Activated naive CD4-positive, alpha-beta T cell treated with Interleukin-2 at 50 U/mL for 16 hours (primary cell): ENCODE measurements at regions not wholly inside any gene's neighbourhood (a gene's known extent, or its start where the extent isn't known, plus 50 kb on each side); places are given as distances from the start of the nearest gene placed in this dataset.
"Not testable (repeated sequence)": the region's sequence is repeated elsewhere in the genome, so short reads cannot be mapped to it uniquely, and the experiment has no call there.

Experiments used
- DNase-seq: peaks from one replicate; pipeline ENCODE4 v3.0.0-alpha.2; 2020

DNA sequence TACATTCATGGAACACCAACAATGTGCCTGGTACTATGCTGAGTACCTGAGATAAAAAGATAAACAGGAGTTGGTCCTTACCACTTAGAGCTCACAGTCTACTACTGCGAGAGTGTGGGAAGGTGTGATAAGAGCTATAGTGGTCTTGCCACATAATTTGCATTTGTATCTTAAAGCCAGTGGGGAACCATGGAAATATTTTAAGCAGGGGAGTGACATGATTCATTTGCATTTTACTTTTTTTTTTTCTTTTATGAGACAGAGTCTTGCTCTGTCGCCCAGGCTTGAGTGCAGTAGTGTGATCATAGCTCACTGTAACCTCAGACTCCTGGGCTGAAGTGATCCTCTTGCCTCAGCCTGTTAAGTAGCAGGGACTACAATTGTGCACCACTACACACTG is 53.6 kb downstream of the SRGAP2 start:
- DNase-seq: not testable (repeated sequence)

DNA sequence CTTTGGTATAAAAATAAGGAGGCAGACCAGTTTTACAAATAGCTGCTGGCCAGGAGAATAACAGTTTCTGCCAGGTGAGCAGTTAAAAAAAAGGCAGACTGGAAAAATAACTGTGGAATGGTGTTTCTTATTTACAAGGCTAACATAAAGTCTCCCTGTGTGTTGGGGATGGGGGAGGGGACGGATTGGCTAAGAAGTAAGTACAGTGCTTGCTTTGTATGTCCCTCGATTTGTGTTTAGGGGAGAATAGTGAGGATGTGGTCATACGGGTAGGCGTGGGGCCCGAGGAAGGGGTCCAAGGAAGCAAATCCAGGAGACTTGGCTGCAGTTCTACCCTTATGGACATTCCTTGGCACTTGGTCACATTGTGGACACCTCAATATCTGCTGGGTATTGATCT is 58.1 kb downstream of the SRGAP2 start:
- not testable (repeated sequence) for DNase-seq

DNA sequence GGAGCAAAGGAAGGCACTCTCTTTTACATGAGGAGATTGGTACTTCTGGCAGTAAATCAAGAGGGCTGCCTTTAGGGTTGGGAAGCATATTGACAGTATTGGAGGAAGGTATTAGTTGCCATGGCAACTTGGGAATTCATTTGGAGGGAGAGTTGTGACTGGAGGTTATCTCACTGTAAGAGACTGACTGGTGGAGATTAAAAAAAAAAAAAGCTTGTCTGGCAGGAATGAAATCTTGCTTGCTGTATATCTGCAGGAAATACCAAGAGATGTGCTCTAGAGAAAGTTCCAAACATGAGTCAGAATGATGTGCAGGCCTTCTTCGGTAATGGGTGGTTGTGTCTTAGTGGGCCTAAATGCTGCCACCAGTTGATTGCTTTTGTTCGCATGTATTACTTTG is 59.1 kb downstream of the SRGAP2 start:
- not testable (repeated sequence) for DNase-seq

DNA sequence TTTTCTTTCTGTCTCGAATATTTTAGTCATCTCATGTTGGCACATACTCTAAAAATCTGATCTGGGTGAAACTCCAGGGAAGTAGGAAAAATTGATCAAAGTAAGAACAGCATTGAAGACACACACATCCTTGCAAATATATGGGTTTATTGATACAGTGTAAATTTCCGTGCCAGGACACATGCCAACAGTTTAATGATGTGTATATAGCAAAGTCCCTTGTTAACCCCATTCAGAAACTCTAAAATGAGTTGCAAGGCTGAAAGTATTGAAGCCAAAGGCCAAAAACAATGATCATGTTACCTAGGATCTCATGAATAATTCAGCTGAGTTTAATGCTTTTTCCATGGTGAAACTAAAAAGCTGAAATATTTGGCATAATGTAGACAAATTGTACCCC is 61.6 kb downstream of the SRGAP2 start:
- not testable (repeated sequence) for DNase-seq

DNA sequence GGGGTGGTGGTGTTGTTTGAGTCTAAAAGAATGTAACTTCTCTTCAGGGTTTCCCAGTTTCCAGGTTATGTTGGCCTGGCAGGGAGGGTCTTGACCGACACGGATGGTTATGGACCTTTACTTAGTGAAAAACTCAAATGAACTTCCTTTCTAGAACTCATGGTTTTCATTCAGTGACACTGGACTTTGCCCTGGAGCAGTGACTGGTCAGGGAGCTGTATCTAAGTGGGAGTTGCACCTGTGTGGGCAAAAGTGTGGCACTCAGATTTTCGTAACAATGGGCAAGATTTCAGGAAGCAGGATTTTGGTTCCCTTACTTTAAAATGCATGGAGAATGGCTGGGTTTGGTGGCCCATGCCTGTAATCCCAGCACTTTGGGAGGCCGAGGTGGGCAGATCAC is 67.8 kb downstream of the SRGAP2 start:
- not testable (repeated sequence) for DNase-seq

DNA sequence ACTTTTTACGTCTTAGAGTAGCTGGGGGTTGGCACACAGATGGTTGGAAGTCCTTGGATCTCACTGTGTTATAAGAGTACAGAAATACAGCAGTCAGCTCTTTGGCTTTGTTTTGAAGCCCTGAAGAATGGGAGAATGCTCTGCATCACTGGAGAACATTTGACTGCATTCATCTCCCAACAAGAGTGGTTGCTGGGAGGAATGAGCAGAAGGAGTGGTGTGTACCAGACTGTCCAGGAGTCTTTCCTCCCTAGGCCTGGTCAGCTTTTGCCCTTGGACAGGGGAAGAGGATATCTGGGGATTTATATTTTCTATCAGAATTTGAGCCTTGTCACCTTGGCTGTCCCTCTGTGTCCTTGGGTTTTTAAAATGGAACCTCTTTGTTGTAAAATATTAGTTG is 69.8 kb downstream of the SRGAP2 start:
- DNase-seq: not testable (repeated sequence)

DNA sequence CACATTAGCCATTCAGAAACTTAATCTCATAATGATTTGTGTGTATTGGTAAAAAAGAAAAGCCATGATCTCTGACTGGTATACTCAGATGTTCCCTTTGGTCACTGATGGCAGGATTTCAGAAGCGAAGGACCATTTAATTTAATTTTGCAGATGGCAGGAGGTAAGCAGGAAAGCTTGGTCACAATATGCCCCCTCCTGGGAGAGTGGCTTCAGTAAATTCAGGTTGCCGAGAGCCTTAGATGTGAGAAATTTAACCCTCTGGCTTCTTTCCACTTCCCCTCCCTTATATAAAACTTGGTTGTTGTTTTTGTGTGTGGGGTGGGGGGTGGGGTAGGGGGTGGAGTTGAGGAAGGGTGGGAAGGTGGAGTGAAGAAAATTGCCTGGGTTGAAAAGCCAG is 72.8 kb downstream of the SRGAP2 start:
- DNase-seq: not testable (repeated sequence)

DNA sequence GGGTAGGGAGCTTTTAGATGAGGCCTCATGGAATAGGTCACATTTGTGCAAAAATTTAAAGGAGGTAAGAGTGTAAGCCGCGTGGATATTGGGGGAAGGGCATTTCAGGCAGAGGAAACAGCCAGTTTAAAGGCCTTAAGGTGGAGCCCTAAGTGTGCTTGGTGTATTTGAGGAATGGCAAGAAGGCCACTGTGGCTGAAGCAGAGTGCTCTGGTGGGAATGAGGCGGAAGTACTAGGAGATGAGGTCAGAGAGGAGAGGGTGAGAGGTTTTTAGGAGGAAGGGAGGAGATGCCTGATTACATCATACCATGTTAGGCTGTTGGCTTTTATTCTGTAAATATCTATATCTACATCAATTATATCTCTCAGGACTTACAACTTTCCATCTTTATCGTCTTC is 75.3 kb downstream of the SRGAP2 start:
- not testable (repeated sequence) for DNase-seq

DNA sequence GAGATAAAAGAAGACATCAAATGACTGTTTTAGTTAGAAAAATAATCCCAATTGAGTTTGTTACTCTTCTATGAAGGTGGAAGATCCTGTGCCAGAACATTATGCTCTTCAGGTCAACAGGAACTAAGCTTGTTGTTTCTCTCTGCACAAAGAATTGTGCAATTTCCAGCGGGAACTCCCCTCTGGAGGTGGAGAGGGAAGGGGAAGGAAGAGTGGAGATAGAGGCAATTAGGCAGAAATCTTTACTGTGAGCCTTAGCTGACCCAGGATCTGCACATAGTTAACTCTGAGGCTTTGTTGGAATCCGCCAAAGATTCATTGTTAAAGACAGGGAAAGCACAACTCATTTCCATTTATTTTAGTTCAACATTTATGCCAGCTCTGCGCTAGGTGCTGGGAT is 77.3 kb downstream of the SRGAP2 start:
- DNase-seq: not testable (repeated sequence)

DNA sequence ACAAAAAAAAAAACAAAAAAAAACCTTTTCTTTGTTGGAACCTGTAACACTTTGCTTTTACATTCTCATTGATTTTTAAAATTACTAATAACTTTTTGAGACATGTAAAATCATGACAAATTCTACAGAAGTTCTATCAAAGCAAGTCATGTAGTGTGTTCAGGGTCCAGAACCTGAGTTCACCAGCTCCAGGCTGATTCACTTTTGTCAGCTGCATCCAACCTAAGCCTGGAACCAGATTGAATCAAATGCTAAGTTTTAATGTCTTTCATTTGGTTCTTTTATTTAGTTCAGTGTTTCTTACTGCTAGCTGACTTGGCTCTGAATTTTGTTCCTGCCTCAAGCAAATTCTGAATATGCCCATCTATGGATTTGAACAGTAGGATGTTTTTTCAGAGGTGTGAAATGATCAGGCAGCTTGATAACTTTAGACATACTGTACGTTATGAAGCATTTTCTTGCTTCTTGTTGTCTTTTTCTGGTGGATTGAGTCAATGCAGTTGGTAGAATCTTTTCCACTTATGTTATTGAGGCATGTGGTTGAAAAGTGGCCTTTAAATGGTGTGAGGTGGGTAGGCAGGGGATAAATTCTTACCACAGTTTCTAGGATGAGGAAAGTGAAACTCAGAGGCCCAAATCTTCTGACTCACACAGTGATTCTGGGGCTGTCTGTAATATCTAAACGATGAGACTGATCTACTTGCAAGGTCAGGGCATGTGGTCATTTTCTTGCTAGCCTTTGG is 78.7 kb downstream of the SRGAP2 start:
- DNase-seq: not testable (repeated sequence)

DNA sequence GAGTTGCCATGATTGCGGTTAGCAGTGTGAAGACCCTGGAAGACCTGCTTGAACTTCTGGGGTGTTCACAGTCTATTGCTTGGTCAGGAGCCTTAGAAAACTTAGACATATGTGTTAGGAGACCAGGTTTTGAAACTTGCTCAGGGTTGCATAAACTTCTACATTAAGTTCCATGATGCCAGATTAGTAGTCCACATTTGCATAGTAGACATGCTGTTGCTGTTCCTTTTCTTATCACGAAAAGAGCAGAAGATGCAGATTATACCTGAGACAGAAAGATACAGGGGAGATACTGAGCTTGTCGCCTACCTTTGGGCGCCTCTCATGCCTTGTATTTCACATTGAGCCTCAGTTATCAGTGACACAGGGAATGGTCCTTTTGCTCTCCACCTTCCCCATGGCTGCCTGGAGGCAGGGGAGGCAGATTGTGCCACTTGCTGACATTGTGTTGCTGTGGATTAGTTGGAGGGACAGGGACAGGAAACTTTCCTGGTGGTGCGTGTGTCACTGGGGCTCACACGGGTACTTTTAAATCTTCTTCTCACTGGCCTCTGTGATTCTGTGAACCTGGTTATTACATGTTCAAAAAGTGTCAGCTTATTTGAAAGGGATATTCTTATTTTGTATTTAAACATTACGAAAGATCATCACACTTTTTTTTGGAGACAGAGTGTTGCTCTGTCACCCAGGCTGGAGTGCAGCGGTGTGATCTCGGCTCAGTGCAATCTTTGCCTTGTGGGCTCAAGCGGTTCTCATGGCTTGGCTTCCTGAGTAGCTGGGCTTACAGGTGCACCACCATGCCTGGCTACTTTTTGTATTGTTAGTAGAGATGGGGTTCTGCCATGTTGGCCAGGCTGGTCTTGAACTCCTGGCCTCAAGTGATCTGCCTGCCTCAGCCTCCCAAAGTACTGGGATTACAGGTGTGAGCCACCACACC is 82.0 kb downstream of the SRGAP2 start:
- not testable (repeated sequence) for DNase-seq

DNA sequence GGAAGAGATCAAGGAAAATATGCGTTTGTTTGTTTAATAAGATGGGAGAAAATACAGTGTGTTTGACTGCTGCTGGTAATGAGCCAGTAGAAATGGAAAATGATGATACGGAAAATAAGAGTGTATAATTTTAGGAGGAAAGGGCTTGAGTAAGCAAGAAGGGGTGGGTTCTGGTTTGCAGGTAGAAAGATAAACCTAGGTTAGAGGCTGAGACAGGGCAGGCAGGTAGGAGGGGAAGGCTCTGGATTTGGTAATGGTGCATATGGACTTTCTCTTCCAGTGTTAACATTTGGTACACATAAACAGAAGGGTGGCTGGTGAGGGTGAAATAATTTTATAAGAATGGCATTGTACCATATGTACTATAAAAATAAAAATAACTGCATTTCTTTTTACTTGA is 84.4 kb downstream of the SRGAP2 start:
- DNase-seq: not testable (repeated sequence)

DNA sequence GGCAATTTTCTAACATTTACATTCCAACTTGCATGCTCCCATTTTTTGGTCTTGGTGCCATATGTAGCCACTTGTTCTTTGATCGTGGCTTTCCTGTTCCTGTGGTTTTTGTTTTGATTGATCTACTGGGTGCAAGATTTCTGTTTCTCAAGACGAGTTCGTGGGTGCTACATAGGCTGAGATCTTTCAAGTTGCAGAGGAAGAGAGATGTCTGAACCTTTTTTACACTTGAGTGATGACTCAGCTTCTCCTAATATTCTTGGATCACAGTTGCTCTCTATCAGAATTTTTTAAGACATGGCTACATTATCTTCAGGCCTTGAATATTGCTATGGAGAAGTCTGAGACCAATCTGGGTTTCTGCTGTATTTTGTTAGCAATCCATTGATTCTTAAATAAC is 85.1 kb downstream of the SRGAP2 start:
- not testable (repeated sequence) for DNase-seq

DNA sequence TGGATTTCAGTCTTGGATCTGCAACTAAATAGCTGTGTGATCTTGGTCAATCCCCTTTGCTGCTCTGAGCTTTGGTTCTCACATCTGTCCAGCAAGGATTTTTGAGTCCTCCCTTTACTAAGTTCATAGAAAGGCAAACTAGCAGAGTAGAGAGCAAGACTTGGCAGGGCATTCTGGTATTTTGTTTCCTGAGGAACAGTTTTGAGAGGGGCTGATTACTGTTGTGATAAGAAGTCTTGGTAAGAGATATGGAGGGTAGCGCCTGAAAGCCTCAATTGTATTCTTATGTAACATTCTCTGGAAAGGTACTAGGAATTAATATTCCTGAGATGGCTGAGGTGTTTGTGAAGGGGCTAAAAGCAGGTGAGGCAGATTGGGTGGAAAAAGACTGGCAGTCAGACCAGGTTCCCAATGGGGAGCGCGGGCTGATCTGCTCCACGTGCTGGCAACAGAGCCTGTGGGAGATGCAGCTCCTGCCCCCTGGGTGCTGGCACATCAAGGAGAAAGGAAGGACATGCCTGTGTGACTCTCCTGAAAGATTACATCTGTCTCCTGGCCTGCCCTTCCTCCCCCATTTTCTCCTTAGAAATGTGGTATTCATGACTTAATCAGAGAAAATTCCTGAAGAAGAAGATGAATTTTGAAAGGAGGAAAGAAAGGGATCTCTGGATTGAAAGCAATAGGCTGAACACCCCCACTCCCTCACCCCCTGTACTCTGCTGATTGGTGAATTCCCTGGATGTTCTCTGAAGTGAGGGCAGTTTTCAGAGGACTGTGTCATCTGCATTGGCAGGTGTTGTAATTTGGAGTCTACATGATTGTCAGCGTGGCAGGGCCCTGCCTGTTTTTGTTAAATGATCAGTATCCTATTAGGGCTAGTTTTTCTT is 94.0 kb downstream of the SRGAP2 start:
- not testable (repeated sequence) for DNase-seq

DNA sequence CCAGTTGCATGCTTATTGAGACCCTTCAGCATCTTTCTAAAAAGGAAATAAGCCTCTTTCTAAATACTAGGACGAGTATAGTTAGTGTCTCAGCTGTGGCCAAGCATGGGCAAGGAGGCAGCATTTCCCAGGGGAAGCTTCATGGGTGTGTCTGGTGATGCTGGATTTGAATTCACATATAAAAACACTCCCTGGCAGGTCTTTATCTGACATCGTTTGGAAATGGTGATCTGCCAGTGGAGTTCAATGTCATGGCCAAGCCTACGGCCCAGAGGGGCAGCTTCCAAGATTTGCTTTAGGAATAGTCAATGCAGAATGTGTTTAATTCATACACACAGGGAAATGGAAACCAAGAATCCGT is 94.7 kb downstream of the SRGAP2 start:
- DNase-seq: not testable (repeated sequence)

DNA sequence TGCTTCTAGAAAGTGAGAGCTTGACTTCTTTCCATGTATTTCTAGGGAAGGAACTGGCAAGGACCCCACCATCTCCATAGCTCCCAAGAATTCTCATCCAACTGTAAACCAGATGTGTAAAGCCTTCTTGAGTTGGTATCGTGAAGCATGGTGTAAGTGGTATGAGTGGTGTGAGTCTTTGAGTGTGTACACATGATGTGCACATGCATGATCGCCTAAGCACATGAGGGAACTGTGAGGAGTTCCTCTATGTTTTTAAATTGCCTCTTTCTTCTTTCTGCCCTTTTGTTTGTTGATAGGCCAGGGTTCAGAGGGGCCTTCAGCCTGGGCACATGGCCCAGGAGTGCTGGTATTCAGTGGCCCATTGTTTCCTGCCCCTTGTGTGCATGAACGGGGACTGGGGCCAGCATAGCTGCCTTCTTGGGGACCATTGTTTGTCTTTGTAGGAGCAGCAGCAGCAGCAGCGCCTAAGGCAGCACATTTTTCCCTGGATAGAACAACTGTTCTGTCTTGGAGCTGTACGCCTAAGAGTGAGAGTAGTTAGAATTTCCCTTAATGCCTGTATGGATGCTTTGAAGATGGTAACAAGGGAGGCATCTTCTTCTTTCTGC is 95.9 kb downstream of the SRGAP2 start:
- DNase-seq: not testable (repeated sequence)

DNA sequence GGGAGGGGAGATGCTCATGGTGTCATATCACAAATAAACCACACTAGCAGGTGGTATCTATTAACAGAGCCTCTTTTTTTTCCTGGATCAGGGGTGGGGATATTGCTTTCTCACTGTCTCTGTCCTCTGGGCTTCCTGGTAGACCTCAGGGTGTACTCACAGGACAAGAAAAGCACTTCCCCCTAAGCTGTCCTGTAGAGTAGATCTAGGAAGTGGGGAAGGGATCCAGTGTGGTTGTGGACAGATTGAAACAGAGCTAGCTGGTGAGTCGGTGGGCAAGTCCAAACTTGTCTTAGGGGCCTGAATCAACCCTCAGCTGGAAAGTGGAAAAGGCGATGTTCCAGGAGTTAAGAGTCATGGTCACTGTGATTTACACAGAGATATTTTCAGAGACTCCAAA is 96.6 kb downstream of the SRGAP2 start:
- DNase-seq: not testable (repeated sequence)

DNA sequence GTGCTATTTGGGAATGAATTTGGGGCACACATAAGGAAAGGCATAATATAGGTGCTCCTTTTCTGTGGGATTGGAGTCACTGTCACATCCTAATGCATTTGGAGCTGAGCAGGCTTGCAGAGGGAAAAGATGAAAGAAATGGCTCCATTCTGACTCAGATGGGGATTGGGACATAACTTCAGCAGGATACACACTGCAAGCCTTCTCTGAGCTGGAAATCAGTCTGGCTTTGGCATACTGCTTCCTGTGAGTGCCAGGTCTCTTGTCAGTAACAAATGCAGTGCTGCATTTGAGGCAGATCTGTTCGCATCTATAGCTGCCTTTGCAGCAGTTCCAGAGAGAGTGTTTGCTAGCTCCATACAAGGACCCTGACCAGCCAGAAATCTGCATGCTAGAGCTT is 98.7 kb downstream of the SRGAP2 start:
- not testable (repeated sequence) for DNase-seq

DNA sequence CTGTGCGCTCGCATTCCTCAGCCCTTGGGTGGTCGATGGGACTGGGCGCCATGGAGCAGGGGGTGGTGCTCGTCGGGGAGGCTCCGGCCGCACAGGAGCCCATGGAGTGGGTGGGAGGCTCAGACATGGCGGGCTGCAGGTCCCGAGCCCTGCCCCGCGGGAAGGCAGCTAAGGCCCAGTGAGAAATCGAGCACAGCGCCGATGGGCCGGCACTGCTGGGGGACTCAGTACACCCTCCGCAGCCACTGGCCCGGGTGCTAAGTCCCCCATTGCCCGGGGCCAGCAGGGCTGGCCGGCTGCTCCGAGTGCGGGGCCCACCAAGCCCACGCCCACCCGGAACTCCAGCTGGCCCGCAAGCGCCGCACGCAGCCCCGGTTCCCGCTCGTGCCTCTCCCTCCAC is 104.1 kb downstream of the SRGAP2 start:
- DNase-seq: not testable (repeated sequence)

DNA sequence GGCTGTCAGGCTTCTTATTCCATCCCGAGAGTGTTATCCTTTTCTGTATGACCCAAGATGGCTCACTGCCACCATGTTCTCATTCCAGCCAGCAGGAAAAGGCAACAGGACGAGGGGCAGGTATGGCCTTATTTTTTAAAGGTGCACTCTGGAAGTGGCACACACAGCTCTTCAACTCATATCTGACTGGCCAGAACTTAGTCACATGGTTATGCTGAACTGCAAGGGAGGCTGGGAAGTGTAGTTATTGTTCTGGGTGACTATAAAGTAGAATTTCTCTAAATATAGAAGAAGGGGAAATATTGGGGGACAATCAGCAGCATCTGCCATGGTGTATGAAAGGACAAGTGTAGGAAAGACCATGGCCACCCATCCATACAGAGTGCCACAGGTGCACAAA is 107.6 kb downstream of the SRGAP2 start:
- DNase-seq: not testable (repeated sequence)

DNA sequence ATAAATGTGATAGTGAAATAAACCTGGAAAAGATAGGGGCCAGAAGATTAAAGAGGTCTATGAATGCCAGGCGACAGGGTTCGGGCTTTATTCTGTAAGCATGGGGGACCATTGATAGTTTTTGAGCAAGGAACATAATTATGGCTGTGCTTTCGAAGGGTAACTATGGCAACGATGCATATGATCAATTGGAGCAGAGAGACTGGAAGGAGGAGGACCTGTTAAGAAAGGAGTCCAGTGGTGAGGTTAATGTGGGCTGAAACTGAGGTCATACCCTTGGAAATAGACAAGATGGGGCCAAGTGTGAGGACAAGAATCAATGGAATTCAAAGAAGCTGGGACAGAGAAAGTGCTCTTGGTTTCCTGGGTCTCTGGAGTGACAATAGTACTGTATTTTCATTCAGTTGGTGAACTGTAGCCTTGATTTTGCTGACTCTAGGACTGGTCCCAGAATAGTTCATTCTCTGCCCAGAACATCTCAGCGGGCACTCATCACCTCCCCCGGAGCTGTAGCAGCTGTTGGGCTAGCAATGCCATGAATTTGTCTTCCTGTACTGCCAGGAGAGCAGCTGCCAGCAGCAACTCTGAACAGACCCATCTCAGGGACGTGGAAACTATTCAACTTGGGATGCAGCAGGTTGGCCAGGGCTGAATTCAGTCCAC is 108.4 kb downstream of the SRGAP2 start:
- DNase-seq: not testable (repeated sequence)

DNA sequence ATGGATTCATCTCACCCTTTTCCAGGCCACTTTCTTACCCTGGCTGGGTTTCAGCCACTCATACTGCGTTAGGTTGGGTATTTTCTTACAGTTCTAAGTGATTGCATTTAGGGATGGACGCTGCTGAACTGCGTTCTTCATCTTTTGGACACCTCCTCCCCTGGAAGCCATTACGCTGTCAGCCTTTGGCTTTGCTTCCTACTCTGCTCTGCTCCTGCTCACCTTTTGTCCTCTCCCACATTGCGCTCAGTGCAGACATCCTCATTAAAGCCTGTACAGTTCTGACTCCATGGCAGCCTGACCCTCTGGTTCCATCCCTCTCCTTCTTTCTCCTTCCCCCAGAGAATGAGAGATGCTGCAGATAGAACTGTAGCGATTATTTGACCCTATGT is 108.9 kb downstream of the SRGAP2 start:
- not testable (repeated sequence) for DNase-seq
